ENCODE measurements at regions not wholly inside any gene's neighbourhood (a gene's known extent, or its start where the extent isn't known, plus 50 kb on each side); places are given as distances from the start of the nearest gene placed in this dataset.

DNA sequence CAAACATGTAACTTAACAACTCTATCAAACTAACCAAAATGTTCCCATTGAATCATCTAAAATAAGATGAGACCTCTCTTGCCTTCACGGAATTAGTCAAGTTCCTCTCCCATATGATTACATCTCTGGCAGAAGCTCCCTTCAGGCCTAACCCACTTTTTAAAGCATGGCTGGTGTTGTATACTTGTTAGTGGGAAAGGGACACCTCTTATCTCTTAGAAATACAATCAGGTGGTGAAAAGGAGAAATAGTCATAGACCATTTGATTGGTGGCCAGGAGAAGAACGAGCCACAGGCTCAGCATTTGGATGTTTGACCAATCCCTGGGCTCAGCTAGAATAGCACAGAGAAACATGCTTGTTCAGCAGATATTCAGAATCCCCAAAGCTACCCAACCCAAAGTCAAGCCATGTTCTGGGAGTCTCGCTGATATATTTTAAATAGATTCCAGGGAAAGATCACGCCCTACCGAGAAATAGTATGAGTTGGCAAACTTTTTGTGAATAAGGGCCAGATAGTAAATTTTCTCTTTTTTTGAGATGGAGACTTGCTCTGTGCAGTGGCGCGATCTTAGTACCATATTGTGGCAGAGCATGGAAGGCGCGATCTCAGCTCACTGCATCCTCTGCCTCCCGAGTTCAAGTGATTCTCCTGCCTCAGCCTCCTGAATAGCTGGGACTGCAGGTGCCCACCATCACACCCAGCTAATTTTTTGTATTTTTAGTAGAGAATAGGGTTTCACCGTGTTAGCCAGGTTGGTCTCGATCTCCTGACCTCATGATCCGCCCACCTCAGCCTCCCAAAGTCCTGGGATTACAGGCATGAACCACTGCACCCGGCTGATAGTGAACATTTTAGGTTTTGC is 126.3 kb upstream of the MYLIP start:
- no peak overlapping the region for H3K4me3 ChIP-seq (ENCODE audit: low read length in 3 of 3)
- H3K27ac ChIP-seq (ENCODE audit: low read depth in 2 of 2, low read length in 2 of 2): no peak overlapping the region
- TF ChIP-seq, protein P1, sequence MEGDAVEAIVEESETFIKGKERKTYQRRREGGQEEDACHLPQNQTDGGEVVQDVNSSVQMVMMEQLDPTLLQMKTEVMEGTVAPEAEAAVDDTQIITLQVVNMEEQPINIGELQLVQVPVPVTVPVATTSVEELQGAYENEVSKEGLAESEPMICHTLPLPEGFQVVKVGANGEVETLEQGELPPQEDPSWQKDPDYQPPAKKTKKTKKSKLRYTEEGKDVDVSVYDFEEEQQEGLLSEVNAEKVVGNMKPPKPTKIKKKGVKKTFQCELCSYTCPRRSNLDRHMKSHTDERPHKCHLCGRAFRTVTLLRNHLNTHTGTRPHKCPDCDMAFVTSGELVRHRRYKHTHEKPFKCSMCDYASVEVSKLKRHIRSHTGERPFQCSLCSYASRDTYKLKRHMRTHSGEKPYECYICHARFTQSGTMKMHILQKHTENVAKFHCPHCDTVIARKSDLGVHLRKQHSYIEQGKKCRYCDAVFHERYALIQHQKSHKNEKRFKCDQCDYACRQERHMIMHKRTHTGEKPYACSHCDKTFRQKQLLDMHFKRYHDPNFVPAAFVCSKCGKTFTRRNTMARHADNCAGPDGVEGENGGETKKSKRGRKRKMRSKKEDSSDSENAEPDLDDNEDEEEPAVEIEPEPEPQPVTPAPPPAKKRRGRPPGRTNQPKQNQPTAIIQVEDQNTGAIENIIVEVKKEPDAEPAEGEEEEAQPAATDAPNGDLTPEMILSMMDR (IDR thresholded peaks at IDR 0.05; ENCODE audit: borderline replicate concordance, extremely low read depth, insufficient read depth): no peak
- no peaks in the 10 kb centered on the region for H3K36me3 ChIP-seq (ENCODE audit: control insufficient read depth in 2 of 3, insufficient read depth in 3 of 3, low read length in 3 of 3)
- no peaks in the 10 kb centered on the region for H3K9me3 ChIP-seq (ENCODE audit: control insufficient read depth in 2 of 3, insufficient read depth in 1 of 3, low read length in 3 of 3)
- no peak overlapping the region for H3K9ac ChIP-seq (ENCODE audit: low read length in 3 of 3)
- no peaks in the 10 kb centered on the region for H3K27me3 ChIP-seq (ENCODE audit: control insufficient read depth, insufficient read depth, low read length)
- intact Hi-C loops (cut with DNase I): no loop called here
- no peak for FAIRE-seq
- no peak for DNase-seq
- no peaks in the 10 kb centered on the region for H3K4me1 ChIP-seq (ENCODE audit: control insufficient read depth in 2 of 3, insufficient read depth in 2 of 3, low read depth in 1 of 3, low read length in 3 of 3)

DNA sequence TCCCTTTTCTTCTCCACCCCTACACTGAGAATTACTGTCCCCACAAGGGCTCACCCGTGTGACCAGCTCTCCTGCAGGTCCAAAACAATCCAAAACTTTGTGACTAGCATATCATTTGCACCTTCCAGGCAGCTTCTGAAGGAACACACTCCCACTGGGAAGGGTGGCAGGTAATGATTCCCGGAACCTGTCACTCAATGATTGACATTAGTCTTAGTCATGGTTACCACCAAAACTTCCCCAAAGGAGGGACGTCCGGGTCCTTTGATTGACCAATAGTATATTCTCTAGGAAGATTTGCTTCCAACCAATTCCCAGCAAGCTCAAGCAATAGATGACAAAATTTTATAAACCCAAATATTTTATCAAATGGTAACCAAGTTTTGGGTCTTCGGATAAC is 127.7 kb upstream of the MYLIP start:
- Histone ChIP-seq H3K36me3 (ENCODE audit: control insufficient read depth in 2 of 3, insufficient read depth in 3 of 3, low read length in 3 of 3) (no peaks in the 10 kb centered on the region), H3K4me1 (ENCODE audit: control insufficient read depth in 2 of 3, insufficient read depth in 2 of 3, low read depth in 1 of 3, low read length in 3 of 3) (no peaks in the 10 kb centered on the region), H3K9ac (ENCODE audit: low read length in 3 of 3) (no peak overlapping the region), H3K9me3 (ENCODE audit: control insufficient read depth in 2 of 3, insufficient read depth in 1 of 3, low read length in 3 of 3) (no peaks in the 10 kb centered on the region), H3K27me3 (ENCODE audit: control insufficient read depth, insufficient read depth, low read length) (no peaks in the 10 kb centered on the region), H3K27ac (ENCODE audit: low read depth in 2 of 2, low read length in 2 of 2) (no peak overlapping the region), H3K4me3 (ENCODE audit: low read length in 3 of 3) (no peak overlapping the region)
- DNase-seq: no peak
- intact Hi-C loops (cut with DNase I): no loop called here
- TF ChIP-seq, protein P1 (IDR thresholded peaks at IDR 0.05; ENCODE audit: borderline replicate concordance, extremely low read depth, insufficient read depth): no peak
- FAIRE-seq: no peak

DNA sequence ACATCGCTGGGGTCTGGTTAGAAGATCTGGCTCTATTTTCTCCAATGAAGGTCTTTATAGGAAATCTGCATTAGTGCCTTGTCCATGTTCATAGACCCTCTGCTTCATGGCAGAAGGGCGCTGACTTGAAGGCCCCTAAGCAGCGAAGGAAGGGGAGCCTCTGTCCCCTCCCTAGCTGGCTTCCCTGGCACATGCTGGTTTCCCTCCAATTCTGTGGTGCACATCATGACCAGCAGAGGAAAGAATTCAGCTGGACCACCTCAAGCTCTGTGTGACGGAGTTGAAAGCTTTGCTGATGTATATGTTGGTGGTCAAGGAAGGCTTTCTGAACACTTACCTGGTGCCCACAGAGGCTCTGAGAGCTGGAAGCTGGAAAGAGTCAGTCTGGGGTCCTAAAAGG is 129.7 kb upstream of the MYLIP start:
- Histone ChIP-seq H3K36me3 (ENCODE audit: control insufficient read depth in 2 of 3, insufficient read depth in 3 of 3, low read length in 3 of 3) (no peaks in the 10 kb centered on the region), H3K4me1 (ENCODE audit: control insufficient read depth in 2 of 3, insufficient read depth in 2 of 3, low read depth in 1 of 3, low read length in 3 of 3) (peaks cover 0 to 3% (median 0%) of the 10 kb centered on the region in 3 donors), H3K9me3 (ENCODE audit: control insufficient read depth in 2 of 3, insufficient read depth in 1 of 3, low read length in 3 of 3) (no peaks in the 10 kb centered on the region), H3K9ac (ENCODE audit: low read length in 3 of 3) (no peak overlapping the region), H3K27me3 (ENCODE audit: control insufficient read depth, insufficient read depth, low read length) (no peaks in the 10 kb centered on the region), H3K27ac (ENCODE audit: low read depth in 2 of 2, low read length in 2 of 2) (no peak overlapping the region), H3K4me3 (ENCODE audit: low read length in 3 of 3) (no peak overlapping the region)
- DNase-seq: no peak
- intact Hi-C loops (cut with DNase I): no loop called here
- no peak for FAIRE-seq
- TF ChIP-seq, protein P1 (IDR thresholded peaks at IDR 0.05; ENCODE audit: borderline replicate concordance, extremely low read depth, insufficient read depth): no peak

Measured in kidney (tissue), 13 donors.